ENCODE measurements at regions not wholly inside any gene's neighbourhood (a gene's known extent, or its start where the extent isn't known, plus 50 kb on each side); places are given as distances from the start of the nearest gene placed in this dataset.

- TF ChIP-seq CTCF (IDR thresholded peaks at IDR 0.05; ENCODE audit: poor library complexity), result no peak
- TF ChIP-seq EZH2 (IDR thresholded peaks at IDR 0.05; ENCODE audit: borderline replicate concordance), result no peak
Observed at GRCh38 chr3:59440285-59441028, 390.6 kb upstream of the CFAP20DC start.

Measured in hepatocyte (in vitro differentiated cells).